NT2/D1 (cell line): ENCODE measurements at regions not wholly inside any gene's neighbourhood (a gene's known extent, or its start where the extent isn't known, plus 50 kb on each side); places are given as distances from the start of the nearest gene placed in this dataset.

Source experiments
- SUZ12 ChIP-seq: IDR thresholded peaks from 2 replicates; pipeline ENCODE4 v1.6.1; 2011; ENCODE audit not compliant: insufficient read length, insufficient read depth; ENCODE audit errors: extremely low read depth
- YY1 ChIP-seq: IDR thresholded peaks from 2 replicates; pipeline ENCODE4 v1.6.1; 2011; ENCODE audit not compliant: insufficient read length, insufficient read depth
- ZNF274 ChIP-seq: IDR thresholded peaks from 2 replicates; pipeline ENCODE4 v1.6.1; 2011; ENCODE audit warnings: mild to moderate bottlenecking, low read depth, low read length

GRCh38 chr10:89979726-89980125 lies 278.3 kb downstream of the KIF20B start:
- TF ChIP-seq YY1 (no peak), ZNF274 (no peak), SUZ12 (no peak)
